Cerebellar nuclear complex (tissue), 1 donor: ENCODE measurements at regions not wholly inside any gene's neighbourhood (a gene's known extent, or its start where the extent isn't known, plus 50 kb on each side); places are given as distances from the start of the nearest gene placed in this dataset.

Source experiments
- DNase-seq, 2 experiments: peaks; one replicate each; lab custom pipeline; 2025; lab: John Stamatoyannopoulos, UW

DNA sequence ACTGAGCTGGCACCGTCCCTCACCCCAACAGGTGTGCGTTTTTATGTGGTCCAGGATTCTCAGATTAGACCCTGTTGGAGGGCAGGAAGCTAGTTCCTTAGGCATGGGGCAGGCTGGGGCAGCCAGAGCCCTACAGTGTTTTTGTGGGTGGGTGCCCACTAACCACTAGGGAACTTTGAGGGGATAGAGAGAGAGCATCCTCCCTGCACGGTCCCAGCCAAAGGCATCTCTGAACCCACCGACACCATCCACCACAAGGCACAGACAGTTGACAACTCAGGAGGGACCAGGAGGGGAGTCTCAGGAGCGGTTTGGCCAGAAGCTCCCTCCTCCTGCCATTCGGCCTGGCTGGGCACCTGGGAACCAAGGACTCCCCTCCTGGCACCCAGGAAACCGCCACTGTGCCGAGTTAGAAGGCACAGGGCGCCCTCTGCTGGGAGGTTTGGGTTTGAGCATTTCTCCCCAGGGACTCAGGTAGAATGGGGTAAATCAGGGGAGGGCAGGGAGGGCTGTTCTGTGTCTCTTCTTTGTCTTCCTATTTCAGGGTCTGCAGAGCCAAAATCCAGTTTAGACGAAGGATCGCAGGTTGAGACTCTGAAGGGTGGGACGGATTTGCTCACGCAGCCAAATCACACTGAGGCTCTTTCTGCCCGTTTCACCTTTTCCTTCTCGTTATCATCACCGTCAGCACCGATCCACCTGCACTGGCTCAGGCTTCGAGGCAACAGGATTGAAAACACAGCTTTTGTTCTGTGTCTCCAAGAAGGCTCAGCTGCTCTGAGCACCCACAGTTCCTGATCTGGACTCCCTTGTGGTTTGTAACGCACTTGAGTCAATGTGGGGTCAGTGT lies 84.8 kb upstream of the COL13A1 start:
- DNase-seq: no peak

DNA sequence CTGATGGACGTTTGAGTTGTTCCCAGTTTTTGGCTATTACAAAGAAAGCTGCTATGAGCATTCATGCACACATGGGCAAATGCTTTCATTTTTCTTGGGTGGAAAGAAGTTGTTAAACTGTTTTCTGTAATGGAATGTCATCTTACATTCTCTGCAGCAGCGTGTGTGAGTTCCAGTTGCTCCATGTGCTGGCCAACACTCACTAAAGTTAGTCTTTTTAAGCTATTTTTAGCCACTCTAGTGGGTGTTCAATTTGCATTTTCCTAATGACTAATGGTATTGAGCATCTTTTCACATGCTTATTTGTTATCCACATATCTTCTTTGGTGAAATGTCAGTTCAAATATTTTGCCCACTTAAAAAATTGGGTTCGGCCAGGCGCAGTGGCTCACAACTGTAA lies 82.8 kb upstream of the COL13A1 start:
- DNase-seq: no peak

DNA sequence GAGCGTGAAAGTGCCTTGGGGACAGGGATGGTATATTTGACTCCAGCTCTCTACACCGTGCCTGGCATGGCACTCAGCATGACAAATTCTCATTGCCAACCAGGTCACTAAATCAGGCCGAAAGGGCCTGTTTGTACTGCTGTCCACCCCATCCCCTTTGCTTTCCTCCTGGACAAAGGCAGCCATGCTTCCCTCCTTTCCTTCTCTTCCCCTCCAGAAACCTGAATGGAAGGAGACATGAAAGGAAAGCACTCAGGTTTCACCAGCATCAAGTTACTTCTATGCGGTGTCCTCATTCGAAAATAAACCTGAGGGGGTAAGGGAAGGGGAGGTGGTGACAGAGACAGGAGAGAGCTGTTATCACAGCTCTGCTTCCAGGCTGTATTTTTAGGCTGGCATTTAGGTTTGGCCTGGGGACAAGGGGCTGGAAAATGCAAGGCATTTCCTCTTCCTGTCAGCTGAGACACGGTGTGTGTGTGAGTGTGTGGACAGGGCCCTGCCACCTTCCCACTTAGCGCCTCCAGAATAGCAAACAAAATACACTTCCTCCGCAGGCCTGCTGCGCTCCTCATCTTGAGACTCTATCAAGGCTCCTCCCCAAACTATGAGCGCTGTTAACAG lies 79.9 kb upstream of the COL13A1 start:
- DNase-seq: peak in 1 of 2 experiments; percentile 46

DNA sequence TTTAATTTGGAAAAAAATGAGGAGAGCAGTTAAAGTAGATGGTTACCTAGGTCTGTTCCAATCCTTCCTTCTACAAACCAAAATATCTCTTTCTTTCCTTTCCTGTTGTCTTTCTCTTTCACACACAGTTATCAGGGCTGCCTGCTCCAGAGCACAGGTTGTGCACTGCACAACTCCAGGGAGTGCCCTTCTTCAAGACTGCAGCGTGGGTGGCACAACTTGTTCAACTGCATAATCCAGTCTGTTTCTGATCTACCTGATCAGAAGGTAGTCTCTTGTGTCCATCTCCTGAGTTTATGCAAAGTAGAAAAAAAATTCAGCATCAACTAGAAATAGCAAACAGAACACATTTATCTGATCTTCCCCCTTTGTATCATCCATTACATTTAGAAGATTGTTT lies 78.1 kb upstream of the COL13A1 start:
- DNase-seq: no peak

DNA sequence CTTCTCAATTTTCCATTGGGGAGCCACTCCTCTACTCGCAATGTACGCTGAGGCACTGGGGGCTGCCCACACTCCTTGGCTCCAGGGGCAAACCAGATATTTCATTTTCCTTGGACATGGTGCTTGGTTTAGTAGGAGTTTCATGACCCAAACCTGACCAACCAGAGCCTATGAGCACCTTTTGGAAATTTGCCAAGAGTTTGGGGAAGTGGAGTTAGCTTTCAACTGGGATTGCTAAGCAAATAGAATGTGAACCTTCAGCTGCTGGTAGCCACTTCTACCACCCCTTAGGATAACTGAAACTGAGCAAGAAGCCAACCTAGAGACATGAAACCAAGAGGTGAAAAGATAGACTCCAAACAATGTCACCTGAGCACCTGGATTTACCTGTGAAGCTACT lies 74.9 kb upstream of the COL13A1 start:
- DNase-seq: no peak

DNA sequence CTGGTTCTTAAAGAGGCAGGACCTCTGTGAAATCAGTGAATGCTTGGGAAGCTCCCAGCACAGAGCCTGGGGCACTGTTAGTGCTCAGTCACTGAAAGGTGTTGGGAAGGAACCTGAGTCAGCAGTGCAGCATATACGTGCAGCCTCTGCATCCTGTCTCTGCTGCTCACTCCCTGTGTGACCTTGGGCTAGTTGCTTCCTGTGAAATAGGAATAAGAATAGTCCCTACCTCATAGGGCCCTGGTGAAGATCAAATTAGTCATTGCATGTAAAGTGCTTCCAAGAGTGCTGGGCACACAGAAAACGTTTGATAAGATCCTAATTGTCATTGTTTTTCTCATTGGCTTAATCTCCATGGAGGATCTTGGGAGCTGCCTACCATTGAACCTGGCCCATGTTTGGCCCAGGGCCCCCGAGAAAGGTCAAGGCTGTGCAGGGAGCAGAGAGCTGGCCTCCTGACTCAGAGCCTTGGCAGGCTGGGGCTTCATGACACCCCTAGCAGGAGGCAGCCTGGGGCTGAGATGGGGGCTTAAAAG lies 73.3 kb upstream of the COL13A1 start:
- no peak for DNase-seq

DNA sequence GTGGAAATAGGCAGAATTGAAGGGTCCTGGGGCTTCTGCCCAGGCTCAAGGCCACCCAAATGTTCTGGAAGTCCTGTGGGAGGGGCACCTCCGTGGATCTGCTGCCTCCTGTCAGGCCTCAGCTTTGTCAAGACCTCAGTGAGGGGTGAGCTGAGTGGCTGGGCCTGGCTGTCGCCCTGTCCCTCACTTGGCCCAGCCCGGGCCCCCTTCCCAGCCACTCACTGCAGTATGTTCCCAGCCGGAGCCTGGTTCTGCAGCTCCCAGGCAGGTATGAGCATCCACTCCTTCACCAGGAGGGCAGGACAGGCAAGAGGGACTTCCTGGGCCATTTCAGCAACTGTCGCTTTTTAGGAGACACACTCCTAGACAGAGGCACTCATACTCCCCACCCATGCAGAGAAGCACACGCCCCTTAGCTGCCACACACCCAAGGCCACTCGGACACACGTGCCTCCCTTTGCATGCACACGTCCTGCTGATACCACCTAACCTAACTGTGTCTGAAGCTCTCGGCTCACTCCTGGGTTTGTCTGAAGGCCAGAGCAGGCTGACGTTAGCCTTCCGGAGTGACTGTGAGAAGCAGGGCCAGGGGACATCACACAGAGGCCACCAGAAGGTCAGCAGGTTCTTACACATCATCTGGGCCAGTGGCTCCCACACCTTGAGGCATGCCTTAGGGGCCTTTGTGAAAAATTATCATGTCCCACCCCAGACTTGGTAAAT lies 72.2 kb upstream of the COL13A1 start:
- no peak for DNase-seq

DNA sequence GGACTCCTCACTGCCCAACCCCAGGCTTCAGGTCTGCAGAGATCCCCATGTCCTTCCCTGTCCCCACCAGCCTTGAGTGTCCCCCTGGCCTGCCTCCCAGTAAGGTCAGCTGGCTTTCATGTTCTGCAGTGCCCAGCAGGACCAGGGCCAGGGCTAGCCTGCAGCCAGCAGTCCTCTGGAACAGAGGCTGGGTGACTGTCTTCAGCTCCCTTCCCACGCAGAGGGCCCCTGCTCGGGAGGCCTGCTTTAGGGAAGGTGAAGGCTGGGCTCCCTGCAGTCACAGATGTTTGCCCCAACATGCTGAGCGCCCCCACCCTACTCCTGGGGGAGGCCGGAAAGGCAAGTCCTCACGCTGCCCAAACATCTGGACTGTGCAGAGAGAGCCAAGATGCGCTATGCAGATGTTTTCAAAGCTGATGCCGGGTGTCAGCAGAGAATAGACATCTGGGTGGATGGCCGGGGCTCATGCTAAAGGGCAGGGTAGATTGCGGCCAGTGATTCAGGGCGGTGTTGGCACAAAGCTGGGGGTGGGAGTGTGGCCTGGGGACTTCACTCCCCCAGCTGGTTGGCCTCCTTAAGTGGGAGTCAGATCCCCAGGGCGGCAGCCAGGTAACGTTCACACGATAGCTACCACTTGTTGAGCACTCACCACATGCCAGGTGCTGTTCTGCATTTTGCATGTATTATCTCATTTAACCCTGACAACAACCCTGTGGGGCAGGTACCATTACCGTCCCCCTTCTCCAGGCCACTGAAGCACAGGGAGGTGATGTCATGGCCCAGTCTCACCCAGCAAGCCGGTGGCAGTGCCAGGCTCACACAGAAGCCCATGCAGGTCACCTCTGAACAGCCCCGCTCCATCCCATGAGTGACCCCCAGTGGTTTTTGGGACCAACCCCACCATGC lies 71.2 kb upstream of the COL13A1 start:
- no peak for DNase-seq

DNA sequence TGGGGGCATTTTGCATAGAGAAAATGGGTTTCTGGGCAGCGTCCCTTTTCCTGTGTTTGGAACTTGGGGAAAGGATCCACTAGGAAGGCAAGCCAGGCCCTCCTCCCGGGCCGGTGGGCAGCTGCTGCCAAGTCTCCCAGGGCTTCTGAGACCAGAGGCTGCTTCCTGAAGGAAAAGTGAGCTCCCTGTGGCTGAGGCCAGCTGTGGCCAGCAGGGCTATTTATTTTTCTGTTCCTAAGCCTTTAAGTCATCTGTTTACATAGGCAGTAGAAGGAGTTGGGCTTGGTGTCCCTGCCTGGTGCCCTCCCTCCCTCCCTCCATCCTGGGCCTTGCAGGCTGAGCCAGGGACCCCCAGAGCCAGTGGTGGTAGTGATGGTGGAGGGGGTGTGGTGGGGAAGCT lies 70.5 kb upstream of the COL13A1 start:
- DNase-seq: no peak

DNA sequence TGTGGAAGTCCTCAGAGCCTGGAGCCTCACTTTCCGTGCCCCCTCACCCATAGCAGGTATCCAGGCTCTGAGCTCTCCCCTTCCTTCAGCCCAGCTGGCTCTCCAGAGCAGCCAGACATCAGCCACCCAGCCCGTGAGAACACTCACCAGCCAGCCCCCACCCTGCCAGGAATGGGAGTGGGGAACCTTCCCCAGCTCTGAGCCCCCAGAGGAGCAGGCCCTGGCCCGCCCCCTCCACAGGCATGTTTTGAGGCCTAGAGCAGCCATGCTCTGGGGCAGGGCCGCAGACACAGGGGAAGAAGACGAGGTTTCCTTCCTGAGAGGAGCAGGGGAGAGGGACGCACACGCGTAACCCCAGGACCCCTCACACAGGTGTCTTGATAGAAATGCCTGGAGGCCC lies 70.0 kb upstream of the COL13A1 start:
- DNase-seq: no peak

DNA sequence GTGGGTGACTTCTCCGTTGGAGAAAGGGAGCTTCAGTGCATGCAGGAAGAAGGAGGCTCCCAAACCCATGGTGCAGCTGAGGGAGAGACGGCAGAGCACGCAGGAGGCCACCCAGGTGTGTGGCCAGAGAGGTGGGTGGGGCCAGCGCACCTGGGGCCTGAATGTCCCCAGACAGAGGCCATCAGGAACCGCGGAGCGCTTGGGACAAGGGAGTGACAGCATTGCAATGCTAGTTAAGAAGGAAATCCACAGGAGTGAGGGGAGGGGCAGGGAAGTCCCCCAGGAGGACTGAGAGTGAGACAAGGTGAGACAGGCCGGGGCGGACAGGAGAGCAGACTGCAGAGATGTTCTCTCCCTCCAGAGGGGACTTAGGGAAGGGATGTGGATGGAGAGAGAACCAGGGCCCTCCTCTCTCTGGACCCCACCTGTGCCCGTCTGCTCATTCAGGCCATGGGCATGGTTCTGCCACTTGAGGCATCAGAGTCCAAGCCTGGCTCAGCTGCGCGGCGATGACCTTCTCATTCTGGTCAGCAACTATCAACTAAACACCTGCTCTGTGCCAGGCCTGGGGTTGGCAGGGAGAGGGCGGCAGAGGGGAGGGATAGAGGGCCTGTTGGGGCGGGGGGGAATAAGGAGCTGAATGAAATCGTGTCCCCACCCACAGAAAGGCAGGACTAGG lies 69.4 kb upstream of the COL13A1 start:
- DNase-seq: no peak

DNA sequence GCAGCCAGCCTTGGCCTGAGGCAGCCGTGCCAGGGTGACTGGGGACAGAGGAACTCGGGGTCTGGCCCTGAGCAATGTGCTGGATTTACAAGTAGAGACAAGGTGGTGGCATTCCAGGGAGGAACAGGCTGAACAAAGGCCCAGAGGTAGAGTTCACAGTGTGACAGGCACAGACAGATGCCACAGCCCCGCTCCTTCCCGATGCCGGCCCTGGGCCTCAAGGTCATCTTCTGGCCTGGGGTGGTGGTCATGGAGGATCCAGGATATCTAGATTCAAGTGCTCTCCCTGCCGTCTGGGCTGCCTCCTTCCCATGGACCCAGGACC lies 68.9 kb upstream of the COL13A1 start:
- DNase-seq: no peak

DNA sequence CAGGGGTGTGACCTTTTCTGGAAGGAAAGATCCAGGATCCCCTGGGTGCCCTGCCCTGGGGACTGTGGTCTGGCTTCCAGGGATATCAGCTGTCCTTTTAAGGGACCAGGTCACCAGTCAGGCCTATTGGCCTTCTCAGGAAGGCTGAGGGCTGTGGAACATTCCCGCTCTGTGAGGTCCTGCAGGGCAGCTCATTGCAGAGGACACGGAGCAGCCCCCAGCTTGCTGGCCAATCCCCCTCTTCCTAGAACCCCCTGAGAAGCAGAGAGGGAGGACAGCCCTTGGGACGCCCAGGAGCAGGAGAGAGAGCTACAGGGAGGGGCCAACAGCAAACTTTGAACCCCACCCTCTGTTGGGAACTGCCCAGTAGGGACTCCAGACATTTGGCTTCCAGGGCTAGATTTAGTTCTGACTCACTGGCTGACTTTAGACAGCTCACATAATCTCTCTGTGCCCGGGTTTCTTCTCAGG lies 67.9 kb upstream of the COL13A1 start:
- no peak for DNase-seq

DNA sequence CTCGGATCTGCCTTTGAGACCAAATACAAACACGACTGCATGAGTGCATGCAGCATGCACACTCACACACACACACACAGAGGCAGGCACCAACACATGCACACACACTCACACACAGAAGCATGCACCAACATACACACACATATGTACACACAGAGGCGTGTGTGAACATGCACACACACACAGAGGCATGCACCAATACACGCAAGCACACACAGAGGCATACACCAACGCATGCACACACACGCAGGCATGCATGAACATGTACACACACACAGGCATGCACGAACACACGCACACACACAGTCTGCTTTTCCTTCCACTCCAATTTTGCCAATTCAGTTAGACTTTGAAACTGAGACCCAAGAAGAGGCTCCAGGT lies 67.3 kb upstream of the COL13A1 start:
- no peak for DNase-seq

DNA sequence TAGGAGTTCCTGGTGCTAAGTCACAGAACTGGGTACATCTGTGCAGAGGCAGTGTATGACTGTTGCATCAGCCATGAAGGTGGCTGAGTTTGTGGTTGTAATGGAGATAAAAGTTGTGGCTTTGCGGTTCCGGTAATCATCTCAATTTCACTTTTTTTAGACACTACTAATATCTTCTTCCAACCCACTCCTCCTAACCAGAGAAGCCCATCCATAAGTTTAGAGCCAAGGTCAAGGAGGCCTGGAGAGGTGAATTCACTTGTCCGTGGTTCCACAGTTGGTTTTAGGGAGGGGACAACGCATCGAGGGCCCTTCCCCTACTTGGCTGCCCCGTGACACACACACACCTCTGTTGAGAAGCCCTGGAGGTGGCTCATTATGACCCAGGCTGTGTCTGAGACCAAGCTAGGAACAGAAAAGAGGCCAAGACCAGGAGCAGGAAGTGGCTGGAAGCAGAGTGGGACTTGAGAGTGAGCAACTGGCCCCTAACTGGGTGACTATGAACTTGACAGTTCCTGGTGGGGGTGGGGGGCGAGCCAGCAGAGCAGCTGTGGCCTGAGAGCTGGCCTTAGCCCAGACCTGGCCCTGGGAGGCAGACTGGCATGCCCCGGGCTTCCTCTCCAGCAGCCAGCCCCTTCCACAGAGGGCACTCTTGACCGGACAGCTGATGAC lies 66.8 kb upstream of the COL13A1 start:
- DNase-seq: no peak

DNA sequence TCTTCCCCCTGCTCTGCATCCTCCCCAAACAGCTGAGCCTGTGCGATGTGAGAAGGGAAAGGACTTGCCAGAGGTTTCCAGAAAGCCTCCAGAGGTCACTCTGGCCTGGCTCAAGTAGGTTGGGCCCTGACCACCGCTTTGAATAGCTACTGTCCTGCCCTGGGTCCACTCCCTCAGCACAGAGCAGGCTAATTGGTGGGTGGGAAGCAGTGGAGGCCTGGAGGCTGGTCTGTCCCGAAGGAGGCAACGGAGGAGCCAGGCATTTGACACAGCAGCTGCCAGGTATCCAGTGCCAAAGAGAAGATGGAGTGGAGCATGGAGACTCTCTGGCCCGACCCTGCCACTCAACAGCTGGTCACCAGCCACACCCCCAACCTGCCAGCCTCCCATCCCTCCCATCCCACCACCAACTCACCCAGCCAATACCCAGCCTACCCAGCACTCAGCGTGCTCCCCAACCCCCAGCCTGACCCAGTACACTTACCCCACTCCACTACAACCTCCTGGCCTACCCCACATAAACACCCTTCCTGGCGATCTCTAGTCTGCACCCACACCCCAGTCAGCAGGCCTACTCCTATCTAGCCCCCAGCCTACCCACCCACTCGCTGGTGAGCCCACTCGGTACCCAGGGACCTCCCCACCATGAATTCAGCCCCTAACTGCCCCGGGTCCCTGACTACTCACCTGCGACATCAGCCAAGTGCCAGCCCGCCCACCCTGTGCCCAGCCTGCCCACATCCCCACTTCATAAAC lies 64.6 kb upstream of the COL13A1 start:
- no peak for DNase-seq

DNA sequence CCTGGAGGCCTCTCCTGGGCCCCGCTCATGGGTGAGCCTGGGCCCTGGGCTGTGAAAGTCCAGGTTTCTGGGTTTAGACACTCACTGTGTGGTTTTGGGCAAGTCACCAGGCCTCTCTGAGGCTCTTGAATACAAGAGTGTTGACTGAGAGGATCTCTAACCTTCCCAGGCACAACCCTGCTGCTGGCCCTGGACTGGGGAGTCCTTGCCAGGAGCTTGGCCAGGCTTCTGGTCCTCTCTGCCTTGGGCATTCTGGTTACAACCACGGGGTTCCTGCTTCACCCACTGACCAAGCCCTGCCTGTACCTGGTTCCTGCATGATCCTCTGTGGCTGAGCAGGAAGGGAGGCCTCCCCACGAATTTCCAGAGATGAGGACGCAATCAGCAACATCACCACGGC lies 63.6 kb upstream of the COL13A1 start:
- DNase-seq: peak; percentile 12 to 37

DNA sequence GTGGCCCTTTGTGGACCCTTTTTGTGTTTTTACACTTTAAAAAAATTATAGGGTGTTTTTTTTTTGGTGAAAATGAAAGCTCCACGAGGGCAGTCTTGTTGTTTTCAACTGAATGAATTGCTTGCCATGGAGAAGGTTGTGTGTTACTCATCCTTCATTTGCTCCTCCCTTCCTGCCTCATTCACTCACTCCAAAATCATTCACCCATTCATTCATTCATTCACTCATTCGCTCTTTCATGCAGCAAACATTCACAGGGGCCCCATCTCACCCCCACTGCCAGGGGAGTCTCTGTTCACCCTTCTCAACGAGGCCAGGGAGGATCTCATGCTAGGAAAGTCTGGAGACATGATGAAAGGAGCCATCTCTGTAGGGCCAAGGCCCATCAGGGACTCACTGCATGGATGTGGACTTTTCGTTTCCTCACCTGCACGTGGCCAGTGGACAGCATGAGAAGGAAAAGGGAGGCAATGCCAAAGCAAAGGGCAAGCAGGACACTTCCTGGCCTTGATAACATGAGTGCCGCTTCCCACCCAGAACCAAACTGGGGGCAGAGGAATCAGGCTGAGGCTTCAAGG lies 62.8 kb upstream of the COL13A1 start:
- no peak for DNase-seq

DNA sequence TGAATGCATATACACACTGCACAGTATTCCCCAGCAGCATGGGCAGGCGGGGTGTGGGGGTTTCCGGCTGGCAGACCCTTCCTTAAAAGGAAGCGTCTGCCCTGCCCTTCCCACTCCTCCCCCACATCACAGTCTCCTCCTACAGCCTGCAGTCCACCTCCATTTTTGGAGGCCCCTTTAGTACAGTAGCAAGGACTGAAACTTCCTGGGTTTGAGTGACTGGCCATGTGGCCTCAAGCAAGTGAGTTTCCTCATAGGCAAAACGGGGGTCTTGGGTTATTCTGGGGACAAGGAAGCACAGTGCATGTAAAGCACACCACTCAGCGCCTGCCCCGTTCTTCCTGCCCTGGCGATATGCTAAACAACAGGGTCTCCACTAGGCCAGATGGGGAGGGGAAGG lies 62.1 kb upstream of the COL13A1 start:
- DNase-seq: no peak

DNA sequence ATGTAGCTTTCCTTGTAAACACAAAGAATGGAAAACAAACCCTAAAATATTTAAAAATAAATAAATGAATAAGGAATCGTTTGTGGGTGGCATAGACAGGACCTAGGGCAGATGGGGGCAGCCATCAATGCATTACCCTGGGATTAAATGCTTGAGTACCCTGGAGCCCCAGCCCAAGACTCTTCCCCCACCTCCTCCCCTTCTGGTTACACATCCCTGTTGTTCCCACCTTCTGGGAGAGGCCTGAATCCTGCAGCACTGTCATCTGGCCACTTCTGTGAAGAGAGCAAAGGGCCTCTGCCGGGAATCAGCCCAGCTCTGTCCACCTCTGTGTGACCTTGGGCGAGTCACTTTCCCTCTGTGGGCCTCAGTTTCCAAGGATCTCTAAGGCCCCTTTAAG lies 61.6 kb upstream of the COL13A1 start:
- DNase-seq: no peak
